ENCODE measurements at regions not wholly inside any gene's neighbourhood (a gene's known extent, or its start where the extent isn't known, plus 50 kb on each side); places are given as distances from the start of the nearest gene placed in this dataset.

DNA sequence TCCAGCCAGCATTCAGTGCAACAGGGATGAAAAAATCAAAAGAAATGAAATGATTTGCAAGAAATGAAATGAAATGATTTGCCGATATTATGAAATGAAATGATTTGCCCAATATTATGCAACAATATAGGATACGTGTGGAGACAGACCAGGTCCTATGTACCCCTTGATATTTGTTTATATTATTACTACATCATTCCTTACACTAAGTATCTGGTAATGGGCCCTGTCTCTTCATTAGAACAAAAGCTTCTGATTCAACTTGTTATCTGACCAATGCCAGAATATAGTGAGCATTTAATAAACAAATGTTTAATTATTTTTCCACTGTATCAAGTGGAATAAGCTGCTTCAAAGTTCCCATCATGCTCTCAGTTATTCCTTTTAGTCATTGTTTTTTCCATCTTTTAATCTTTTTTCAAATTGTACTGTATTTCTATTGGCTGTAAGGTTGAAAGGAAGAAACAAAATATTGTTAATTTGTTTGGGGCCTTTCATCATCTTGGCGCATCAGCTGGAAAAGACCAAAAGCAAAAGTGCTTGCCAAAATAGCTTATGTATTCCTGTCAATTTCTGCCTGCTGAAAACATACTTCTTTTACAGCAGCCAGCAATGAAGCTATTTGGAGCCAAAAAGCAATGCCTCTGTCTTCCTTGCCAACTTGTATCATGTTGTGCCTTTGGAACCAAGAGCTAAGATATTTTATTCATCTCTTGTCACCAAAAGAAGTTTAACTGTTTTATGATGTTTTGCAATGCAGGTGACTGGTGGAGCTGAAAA lies 2314.9 kb downstream of the LRRC4C start:
- Mint-ChIP-seq H3K9me3 (peaks cover 5% of the 10 kb centered on the region), H3K4me3 (no peak overlapping the region), H3K27me3 (no peaks in the 10 kb centered on the region), H3K4me1 (ENCODE audit: low read depth) (no peaks in the 10 kb centered on the region), H3K36me3 (ENCODE audit: low read depth) (no peaks in the 10 kb centered on the region), H3K27ac (no peak overlapping the region)
- no peak for DNase-seq

DNA sequence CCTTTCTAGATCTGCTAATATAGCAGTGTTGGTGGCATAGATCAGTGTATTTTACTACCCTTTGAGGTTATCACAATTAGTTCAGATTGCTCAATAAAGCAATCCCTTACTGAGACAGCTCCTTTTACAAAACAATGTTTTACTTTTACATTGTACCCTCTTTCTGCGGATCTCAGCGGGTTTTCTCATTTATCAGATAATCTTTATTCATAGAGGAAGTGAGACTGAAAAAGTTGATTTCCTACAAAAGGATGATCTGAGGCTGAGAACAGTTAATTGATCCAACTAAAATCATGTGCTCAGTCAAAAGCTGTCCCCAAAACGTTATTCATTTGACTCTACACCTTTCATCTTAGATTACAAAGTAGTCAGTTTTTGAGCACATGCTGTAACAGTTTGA lies 2319.9 kb downstream of the LRRC4C start:
- Mint-ChIP-seq H3K36me3 (ENCODE audit: low read depth) (no peaks in the 10 kb centered on the region), H3K4me3 (no peak overlapping the region), H3K4me1 (ENCODE audit: low read depth) (no peaks in the 10 kb centered on the region), H3K9me3 (peaks cover 9% of the 10 kb centered on the region), H3K27ac (no peak overlapping the region), H3K27me3 (no peaks in the 10 kb centered on the region)
- no peak for DNase-seq

DNA sequence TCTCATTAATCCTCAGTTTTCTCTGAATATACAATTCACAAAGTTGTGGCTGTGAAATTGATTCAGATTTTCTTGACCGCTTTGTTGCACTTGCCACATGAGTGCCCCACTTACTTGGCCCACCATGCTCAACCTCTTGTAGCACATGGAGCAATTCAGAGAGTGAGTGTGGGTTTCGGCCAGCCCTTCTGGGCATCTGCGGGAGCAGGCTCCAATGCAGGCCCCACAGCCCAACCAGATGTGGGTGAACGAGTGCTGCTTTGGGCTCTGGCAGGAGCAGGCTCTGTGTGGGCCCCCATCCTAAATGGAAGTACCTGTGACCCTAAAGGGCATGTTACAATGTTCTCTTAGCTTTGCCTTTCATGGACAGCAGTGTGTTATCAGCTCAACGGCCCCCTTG lies 2338.6 kb downstream of the LRRC4C start:
- Mint-ChIP-seq H3K9me3 (peaks cover 12% of the 10 kb centered on the region), H3K36me3 (ENCODE audit: low read depth) (no peaks in the 10 kb centered on the region), H3K4me1 (ENCODE audit: low read depth) (no peaks in the 10 kb centered on the region), H3K27ac (no peak overlapping the region), H3K4me3 (no peak overlapping the region), H3K27me3 (no peaks in the 10 kb centered on the region)
- DNase-seq = no peak

GRCh38 chr11:39113606-39114005 lies 2345.8 kb downstream of the LRRC4C start:
- H3K9me3 Mint-ChIP-seq = peaks cover 13% of the 10 kb centered on the region
- no peak overlapping the region for H3K4me3 Mint-ChIP-seq
- no peak for DNase-seq
- H3K4me1 Mint-ChIP-seq (ENCODE audit: low read depth) = no peaks in the 10 kb centered on the region
- H3K36me3 Mint-ChIP-seq (ENCODE audit: low read depth) = no peaks in the 10 kb centered on the region
- no peaks in the 10 kb centered on the region for H3K27me3 Mint-ChIP-seq
- H3K27ac Mint-ChIP-seq = no peak overlapping the region

DNA sequence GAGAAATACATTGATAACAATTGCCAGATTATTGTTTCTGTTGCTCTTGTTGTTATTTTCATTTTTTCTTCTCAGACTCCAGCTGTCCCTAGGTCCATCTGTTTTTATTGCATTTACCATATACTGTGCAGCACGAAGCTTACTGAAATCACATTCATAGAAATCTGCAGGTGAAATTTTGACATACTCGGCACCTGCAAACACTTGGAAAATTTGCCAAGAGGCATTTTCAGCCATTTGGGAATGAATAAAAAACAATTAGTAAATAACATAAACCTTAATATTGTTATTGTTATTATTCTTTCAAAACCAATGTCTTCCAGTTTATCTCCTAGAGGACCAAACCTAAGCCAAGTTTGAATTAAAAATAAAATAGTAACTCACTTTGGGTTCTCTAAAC lies 2357.2 kb downstream of the LRRC4C start:
- Mint-ChIP-seq H3K9me3 (peaks cover 8% of the 10 kb centered on the region), H3K4me1 (ENCODE audit: low read depth) (no peaks in the 10 kb centered on the region), H3K36me3 (ENCODE audit: low read depth) (no peaks in the 10 kb centered on the region), H3K27me3 (no peaks in the 10 kb centered on the region), H3K27ac (no peak overlapping the region), H3K4me3 (no peak overlapping the region)
- DNase-seq = no peak

GRCh38 chr11:39078465-39078864 lies 2381.0 kb downstream of the LRRC4C start:
- no peaks in the 10 kb centered on the region for H3K36me3 Mint-ChIP-seq (ENCODE audit: low read depth)
- H3K27ac Mint-ChIP-seq = no peak overlapping the region
- H3K9me3 Mint-ChIP-seq = peaks cover 18% of the 10 kb centered on the region
- no peaks in the 10 kb centered on the region for H3K27me3 Mint-ChIP-seq
- H3K4me3 Mint-ChIP-seq = no peak overlapping the region
- no peak for DNase-seq
- no peaks in the 10 kb centered on the region for H3K4me1 Mint-ChIP-seq (ENCODE audit: low read depth)

DNA sequence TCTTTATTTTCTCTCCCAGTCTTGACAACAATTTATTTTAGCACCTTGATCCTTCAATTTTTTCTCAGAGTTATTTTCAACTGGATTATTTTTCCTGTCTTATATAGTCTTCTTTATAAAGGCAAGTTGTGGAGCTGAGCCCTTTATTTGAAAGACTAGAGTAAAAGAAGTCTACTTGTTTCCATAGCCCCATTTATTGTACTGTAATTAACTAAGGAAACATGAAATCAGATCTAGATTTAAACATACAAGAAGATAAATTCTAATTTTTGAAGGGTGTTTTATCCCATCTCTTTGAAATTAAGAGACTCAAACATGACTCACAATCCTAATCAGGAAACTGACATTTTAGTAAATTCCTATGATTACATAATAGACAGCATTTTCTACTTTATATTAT lies 2421.8 kb downstream of the LRRC4C start:
- Mint-ChIP-seq H3K27ac (no peak overlapping the region), H3K4me1 (ENCODE audit: low read depth) (no peaks in the 10 kb centered on the region), H3K27me3 (no peaks in the 10 kb centered on the region), H3K4me3 (no peak overlapping the region), H3K9me3 (peaks cover 24% of the 10 kb centered on the region), H3K36me3 (ENCODE audit: low read depth) (no peaks in the 10 kb centered on the region)
- DNase-seq = no peak

- Mint-ChIP-seq H3K4me3 (no peak overlapping the region), H3K27me3 (no peaks in the 10 kb centered on the region), H3K9me3 (peaks cover 20% of the 10 kb centered on the region), H3K36me3 (ENCODE audit: low read depth) (no peaks in the 10 kb centered on the region), H3K27ac (no peak overlapping the region), H3K4me1 (ENCODE audit: low read depth) (no peaks in the 10 kb centered on the region)
- no peak for DNase-seq
Observed at GRCh38 chr11:39036021-39036420, 2423.4 kb downstream of the LRRC4C start.

GRCh38 chr11:39021539-39021938 lies 2423.5 kb upstream of the RAG2 start:
- no peak for DNase-seq
- Mint-ChIP-seq H3K4me1 (ENCODE audit: low read depth) (no peaks in the 10 kb centered on the region), H3K27me3 (no peaks in the 10 kb centered on the region), H3K9me3 (peaks cover 14% of the 10 kb centered on the region), H3K27ac (no peak overlapping the region), H3K36me3 (ENCODE audit: low read depth) (no peaks in the 10 kb centered on the region), H3K4me3 (no peak overlapping the region)

- Mint-ChIP-seq H3K9me3 (peaks cover 19% of the 10 kb centered on the region), H3K36me3 (ENCODE audit: low read depth) (no peaks in the 10 kb centered on the region), H3K4me1 (ENCODE audit: low read depth) (no peaks in the 10 kb centered on the region), H3K27ac (no peak overlapping the region), H3K27me3 (no peaks in the 10 kb centered on the region), H3K4me3 (no peak overlapping the region)
- DNase-seq = no peak
Observed at GRCh38 chr11:39011797-39012196, 2413.8 kb upstream of the RAG2 start.

- Mint-ChIP-seq H3K9me3 (peaks cover 20% of the 10 kb centered on the region), H3K27ac (no peak overlapping the region), H3K4me1 (ENCODE audit: low read depth) (no peaks in the 10 kb centered on the region), H3K36me3 (ENCODE audit: low read depth) (no peaks in the 10 kb centered on the region), H3K4me3 (no peak overlapping the region), H3K27me3 (no peaks in the 10 kb centered on the region)
- DNase-seq = no peak
Observed at GRCh38 chr11:38990841-38991240, 2392.8 kb upstream of the RAG2 start.

DNA sequence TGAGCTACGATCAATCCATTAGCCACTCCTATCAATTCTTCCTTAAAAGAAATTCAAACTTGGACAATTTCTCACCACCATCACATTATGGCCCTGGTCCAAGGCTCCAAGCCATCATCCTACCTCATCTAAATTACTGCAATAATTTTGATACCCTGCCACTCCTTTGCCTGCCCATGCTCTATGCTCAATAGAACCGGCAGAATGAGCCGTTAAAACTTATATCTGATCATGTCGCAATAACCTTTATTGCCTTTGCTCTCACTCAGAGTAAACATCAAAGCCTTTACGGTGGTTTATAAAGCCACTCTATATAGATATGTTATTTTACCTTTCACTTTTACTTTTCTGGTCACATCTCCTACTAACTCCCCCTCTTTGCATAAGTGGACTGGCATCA lies 2392.1 kb upstream of the RAG2 start:
- Mint-ChIP-seq H3K27ac (no peak overlapping the region), H3K4me3 (no peak overlapping the region)

DNA sequence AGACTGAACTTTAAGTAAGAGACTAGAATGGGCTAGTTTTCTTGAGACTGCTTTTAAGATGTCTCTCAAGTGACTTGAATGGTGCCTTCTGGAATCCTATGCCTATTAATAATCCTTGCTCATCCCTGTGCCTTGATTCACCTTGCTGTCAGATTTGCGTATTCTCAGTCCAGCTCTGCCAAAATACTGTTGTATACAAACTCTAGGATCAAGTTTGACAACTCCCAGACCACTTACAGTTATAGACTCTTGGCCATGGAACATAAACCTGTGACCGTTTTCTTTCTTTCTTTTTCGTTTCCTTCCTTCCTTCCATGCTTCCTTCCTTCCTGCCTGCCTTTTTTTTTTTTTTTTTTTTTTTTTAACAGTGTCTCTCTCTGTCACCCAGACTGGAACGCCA lies 2390.9 kb upstream of the RAG2 start:
- Mint-ChIP-seq H3K9me3 (peaks cover 32% of the 10 kb centered on the region), H3K4me1 (ENCODE audit: low read depth) (no peaks in the 10 kb centered on the region), H3K4me3 (no peak overlapping the region), H3K36me3 (ENCODE audit: low read depth) (no peaks in the 10 kb centered on the region), H3K27ac (no peak overlapping the region), H3K27me3 (no peaks in the 10 kb centered on the region)
- DNase-seq = no peak

More for the DNA sequence above, 2392.1 kb upstream of the RAG2 start:
- Mint-ChIP-seq H3K27me3 (no peaks in the 10 kb centered on the region), H3K9me3 (peaks cover 27% of the 10 kb centered on the region), H3K36me3 (ENCODE audit: low read depth) (no peaks in the 10 kb centered on the region), H3K4me1 (ENCODE audit: low read depth) (no peaks in the 10 kb centered on the region)
- DNase-seq = no peak

DNA sequence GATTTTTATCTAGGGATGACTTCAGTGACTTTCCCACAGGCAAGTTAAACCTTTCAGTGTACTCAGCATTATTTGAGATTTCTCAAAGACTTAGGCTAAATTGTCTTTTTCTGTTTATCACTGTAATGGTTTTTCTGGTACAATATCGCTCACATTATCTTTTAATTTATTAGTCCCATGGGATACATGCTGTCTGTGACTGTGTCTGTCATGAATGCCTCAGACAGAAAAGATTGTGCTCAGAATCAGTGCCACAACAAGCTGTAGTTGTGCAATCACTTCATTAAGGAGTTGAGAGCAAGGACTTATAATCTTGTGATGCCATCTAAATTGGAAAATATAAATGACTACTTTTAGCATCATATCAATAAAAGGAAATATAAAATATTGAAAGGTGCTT lies 2374.2 kb upstream of the RAG2 start:
- Mint-ChIP-seq H3K36me3 (ENCODE audit: low read depth) (no peaks in the 10 kb centered on the region), H3K27me3 (no peaks in the 10 kb centered on the region), H3K9me3 (peaks cover 6% of the 10 kb centered on the region), H3K4me3 (no peak overlapping the region), H3K4me1 (ENCODE audit: low read depth) (no peaks in the 10 kb centered on the region), H3K27ac (no peak overlapping the region)
- no peak for DNase-seq

DNA sequence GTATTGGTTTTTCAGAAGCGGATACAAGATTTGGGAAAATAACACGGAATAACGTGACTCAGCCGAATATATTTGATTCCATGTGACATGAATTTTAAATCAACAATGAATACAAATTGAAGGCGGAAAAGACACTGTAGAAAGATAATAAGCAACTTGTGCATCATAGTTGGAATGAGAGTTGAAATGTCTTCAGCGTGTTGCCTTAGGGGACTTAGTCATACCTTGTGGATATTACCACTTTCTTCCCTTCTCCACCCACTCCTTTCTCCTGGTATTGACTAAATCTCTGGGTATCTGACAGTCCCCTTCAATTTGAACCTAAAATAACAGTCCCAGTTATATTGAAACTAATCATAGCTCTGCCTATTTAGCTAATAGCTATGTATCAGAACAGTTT lies 2373.1 kb upstream of the RAG2 start:
- Mint-ChIP-seq H3K9me3 (peaks cover 6% of the 10 kb centered on the region), H3K27ac (no peak overlapping the region), H3K36me3 (ENCODE audit: low read depth) (no peaks in the 10 kb centered on the region), H3K27me3 (no peaks in the 10 kb centered on the region), H3K4me1 (ENCODE audit: low read depth) (no peaks in the 10 kb centered on the region), H3K4me3 (no peak overlapping the region)
- no peak for DNase-seq

DNA sequence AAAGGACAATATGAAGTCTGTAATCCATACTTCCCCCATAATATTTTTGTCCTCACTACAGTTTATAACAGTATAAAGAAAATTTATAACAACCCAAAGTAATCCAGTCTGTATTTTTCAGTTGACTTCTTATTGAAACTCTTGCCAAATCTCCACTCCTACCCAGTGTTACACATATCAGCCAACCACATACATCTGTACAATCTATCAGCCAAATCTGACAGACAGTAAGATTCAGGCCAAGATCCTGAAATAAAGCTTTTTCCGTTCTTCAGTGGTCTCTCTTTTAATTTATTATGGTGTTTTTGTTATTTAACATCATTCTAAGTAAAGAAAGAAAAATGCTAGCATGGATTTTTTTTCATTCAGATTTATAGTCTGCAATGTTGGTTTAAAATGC lies 2370.9 kb upstream of the RAG2 start:
- no peaks in the 10 kb centered on the region for H3K4me1 Mint-ChIP-seq (ENCODE audit: low read depth)
- no peak overlapping the region for H3K4me3 Mint-ChIP-seq
- peaks cover 5% of the 10 kb centered on the region for H3K9me3 Mint-ChIP-seq
- H3K27me3 Mint-ChIP-seq = no peaks in the 10 kb centered on the region
- no peak for DNase-seq
- H3K36me3 Mint-ChIP-seq (ENCODE audit: low read depth) = no peaks in the 10 kb centered on the region
- H3K27ac Mint-ChIP-seq = no peak overlapping the region

Measured in activated T-cell treated with anti-CD3 and anti-CD28 coated beads, Interleukin-2, amount 50 U/mL, for 24 hours (primary cell).